ENCODE measurements at regions not wholly inside any gene's neighbourhood (a gene's known extent, or its start where the extent isn't known, plus 50 kb on each side); places are given as distances from the start of the nearest gene placed in this dataset.

GRCh38 chr13:59584101-59584500 lies 579.6 kb downstream of the DIAPH3 start:
- TF ChIP-seq CTCF (IDR thresholded peaks at IDR 0.05) (no peak), POLR2A (IDR thresholded peaks at IDR 0.05) (no peak)

Measured in heart left ventricle (tissue), 13 donors.